Prostate gland (tissue), 2 donors: ENCODE measurements at regions not wholly inside any gene's neighbourhood (a gene's known extent, or its start where the extent isn't known, plus 50 kb on each side); places are given as distances from the start of the nearest gene placed in this dataset.
"Not testable (repeated sequence)": the region's sequence is repeated elsewhere in the genome, so short reads cannot be mapped to it uniquely, and the experiment has no call there.

Experiments
- DNase-seq: peaks from one replicate; pipeline ENCODE4 v3.0.0-alpha.2; 2019; ENCODE audit warnings: low spot score
- H3K27ac ChIP-seq, 2 donors: fragments of 200-600 bp; sonication (generic); 2 replicates each; pipeline ENCODE4 v1.5.1; 2017 to 2019
- H3K27me3 ChIP-seq: fragments of 200-600 bp; sonication (generic); replicated peaks from 2 replicates; pipeline ENCODE4 v1.5.1; 2019; ENCODE audit not compliant: insufficient read depth
- H3K36me3 ChIP-seq, 2 donors: fragments of 200-600 bp; sonication (generic); 1 replicate in 1 of 2; 2 replicates in 1 of 2; pipeline versions ENCODE4 v1.5.1 to v1.8.1; 2017 to 2019
- H3K4me1 ChIP-seq: fragments of 200-600 bp; sonication (generic); replicated peaks from 2 replicates; pipeline ENCODE4 v1.5.1; 2019
- H3K4me3 ChIP-seq, 2 donors: fragments of 200-600 bp; sonication (generic); 2 replicates each; pipeline ENCODE4 v1.5.1; 2017 to 2019
- H3K9me3 ChIP-seq: fragments of 200-600 bp; sonication (generic); 2 replicates; pipeline ENCODE4 v1.5.1; 2017
- POLR2A ChIP-seq: fragments of 450-650 bp; IDR thresholded peaks from one replicate; pipeline ENCODE4 v1.6.1; 2016; ENCODE audit warnings: antibody characterized with exemption, mild to moderate bottlenecking
- POLR2AphosphoS5 ChIP-seq: sonication (generic); formaldehyde crosslinking; IDR thresholded peaks from one replicate; pipeline ENCODE4 v1.6.1; 2017; ENCODE audit warnings: antibody characterized with exemption
- WGBS: methylation state at CpG from one replicate; pipeline ENCODE4 v1.1.5; 2018; 5-methylcytosine and 5-hydroxymethylcytosine counted together
- intact Hi-C: fragments of 100-400 bp; cut with DNase I; formaldehyde crosslinking; loops from one replicate; pipeline ENCODE4 v1.14.2; 2022
- TF ChIP-seq, protein P1 (sequence below), 4 experiments: fragments of 200-600 bp in 2 of 4; fragments of 450-650 bp in 2 of 4; sonication (generic) in 2 of 4; IDR thresholded peaks; 1 replicate in 3 of 4; 2 replicates in 1 of 4; pipeline ENCODE4 v1.5.1; 2016 to 2019; ENCODE audit warnings: antibody characterized with exemption in 4 of 4, mild to moderate bottlenecking in 2 of 4, moderate library complexity in 2 of 4

DNA sequence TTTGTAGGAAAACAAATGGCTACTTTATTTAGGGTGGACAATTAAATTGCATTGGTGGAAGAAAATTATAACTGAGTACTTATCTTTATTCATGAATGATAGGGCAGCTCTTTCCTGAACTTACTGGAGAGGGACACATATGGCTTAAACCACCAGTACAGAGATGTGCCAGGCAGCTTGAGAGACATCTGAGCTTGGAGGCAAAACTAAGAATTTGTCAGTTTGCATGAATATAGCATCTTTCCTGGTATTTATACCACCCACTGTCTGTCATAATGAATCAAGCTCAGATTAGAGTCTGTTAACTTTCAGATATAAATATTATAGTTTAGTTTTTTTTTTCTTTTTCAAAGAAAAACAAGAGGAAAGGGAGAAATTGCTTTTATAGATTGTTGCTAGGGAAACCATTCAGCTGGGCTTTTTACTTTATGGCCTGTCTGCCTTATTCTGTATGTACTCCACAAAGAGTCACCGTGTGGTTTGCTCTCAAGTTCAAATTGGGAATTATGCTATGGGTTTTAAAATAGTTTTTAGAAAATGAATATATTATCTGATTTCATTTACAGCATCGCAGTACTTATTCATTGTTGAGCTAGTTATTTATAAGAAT, 477.0 kb upstream of the CHORDC1 start:
- Histone ChIP-seq H3K9me3 (no peaks in the 10 kb centered on the region), H3K27ac (no peak overlapping the region), H3K4me1 (no peaks in the 10 kb centered on the region), H3K27me3 (no peaks in the 10 kb centered on the region), H3K36me3 (no peaks in the 10 kb centered on the region), H3K4me3 (no peak overlapping the region)
- DNase-seq = no peak
- intact Hi-C loops = no loop called here
- WGBS = 43% methylated on average over 2 of the region's 2 CpGs
- TF ChIP-seq, protein P1, sequence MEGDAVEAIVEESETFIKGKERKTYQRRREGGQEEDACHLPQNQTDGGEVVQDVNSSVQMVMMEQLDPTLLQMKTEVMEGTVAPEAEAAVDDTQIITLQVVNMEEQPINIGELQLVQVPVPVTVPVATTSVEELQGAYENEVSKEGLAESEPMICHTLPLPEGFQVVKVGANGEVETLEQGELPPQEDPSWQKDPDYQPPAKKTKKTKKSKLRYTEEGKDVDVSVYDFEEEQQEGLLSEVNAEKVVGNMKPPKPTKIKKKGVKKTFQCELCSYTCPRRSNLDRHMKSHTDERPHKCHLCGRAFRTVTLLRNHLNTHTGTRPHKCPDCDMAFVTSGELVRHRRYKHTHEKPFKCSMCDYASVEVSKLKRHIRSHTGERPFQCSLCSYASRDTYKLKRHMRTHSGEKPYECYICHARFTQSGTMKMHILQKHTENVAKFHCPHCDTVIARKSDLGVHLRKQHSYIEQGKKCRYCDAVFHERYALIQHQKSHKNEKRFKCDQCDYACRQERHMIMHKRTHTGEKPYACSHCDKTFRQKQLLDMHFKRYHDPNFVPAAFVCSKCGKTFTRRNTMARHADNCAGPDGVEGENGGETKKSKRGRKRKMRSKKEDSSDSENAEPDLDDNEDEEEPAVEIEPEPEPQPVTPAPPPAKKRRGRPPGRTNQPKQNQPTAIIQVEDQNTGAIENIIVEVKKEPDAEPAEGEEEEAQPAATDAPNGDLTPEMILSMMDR (IDR thresholded peaks at IDR 0.05) = no peak

DNA sequence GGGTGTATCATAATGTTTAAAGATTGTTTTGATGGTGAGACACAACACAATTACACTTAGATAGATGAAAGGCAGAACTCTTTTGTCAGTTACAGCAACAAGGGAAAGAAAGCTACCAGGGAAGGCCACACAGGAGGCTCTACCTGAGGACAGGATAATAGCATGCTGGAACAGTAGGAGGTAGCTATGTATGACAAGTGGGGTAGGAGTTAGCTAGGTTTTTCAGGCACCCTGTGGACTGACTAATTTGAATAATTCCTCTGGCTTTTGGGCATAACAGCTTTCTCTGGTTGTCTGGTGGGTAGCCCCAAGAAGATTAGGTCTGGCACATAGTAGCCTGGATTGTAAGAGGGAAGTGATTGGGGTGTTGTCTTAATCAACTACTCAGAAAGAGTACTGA, 475.4 kb upstream of the CHORDC1 start:
- Histone ChIP-seq H3K36me3 (no peaks in the 10 kb centered on the region), H3K4me1 (no peaks in the 10 kb centered on the region), H3K27ac (no peak overlapping the region), H3K27me3 (no peaks in the 10 kb centered on the region), H3K4me3 (no peak overlapping the region), H3K9me3 (no peaks in the 10 kb centered on the region)
- DNase-seq = no peak
- no peak for TF ChIP-seq POLR2AphosphoS5
- intact Hi-C loops = no loop called here

DNA sequence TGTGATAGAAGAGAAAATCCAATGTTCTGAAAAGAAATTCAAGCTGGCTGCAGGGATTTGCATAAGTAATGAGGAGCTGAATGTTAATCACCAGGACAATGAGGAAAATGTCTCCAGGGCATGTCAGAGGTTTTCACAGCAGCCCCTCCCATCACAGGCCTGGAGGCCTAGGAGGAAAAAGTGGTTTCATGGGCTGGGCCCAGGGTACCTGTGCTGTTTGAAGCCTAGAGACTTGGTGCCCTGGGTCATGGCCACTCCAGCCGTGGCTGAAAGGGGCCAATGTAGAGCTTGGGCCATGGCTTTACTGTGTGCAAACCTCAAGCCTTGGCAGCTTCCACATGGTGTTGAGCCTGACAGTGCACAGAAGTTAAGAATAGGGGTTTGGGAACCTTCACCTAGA, 452.6 kb upstream of the CHORDC1 start:
- 100% methylated on average over 1 of the region's 1 CpG for WGBS
- DNase-seq, H3K4me1 ChIP-seq, H3K4me3 ChIP-seq, H3K27ac ChIP-seq, H3K27me3 ChIP-seq, intact Hi-C loops, H3K36me3 ChIP-seq, H3K9me3 ChIP-seq: not testable (repeated sequence)

DNA sequence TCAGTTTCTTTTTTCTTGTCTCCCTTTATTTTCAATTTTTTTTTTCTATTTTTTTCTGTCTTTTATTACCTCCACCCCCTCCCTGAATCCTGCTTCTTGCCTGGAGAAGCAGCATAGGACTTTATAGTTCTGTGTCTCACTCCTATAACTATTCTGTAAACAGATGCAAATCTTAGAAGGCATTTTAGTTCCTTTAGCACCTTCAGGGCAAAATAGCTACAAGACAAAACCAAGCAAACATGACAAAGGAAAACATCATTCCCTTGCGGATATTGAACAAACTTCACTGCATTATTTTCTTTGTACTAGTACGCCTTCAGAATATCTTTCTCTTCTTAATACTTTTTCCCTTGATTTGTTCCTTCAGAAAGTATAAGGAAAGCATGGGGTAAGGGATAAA, 446.2 kb upstream of the CHORDC1 start:
- intact Hi-C loops = no loop called here
- H3K27ac ChIP-seq = no peak overlapping the region
- no peaks in the 10 kb centered on the region for H3K27me3 ChIP-seq
- H3K36me3 ChIP-seq = no peaks in the 10 kb centered on the region
- TF ChIP-seq POLR2A (no peak), POLR2AphosphoS5 (no peak)
- TF ChIP-seq, protein P1 (IDR thresholded peaks at IDR 0.05) = no peak
- no peak overlapping the region for H3K4me3 ChIP-seq
- 50% methylated on average over 2 of the region's 2 CpGs for WGBS
- DNase-seq = no peak
- no peaks in the 10 kb centered on the region for H3K4me1 ChIP-seq
- no peaks in the 10 kb centered on the region for H3K9me3 ChIP-seq

DNA sequence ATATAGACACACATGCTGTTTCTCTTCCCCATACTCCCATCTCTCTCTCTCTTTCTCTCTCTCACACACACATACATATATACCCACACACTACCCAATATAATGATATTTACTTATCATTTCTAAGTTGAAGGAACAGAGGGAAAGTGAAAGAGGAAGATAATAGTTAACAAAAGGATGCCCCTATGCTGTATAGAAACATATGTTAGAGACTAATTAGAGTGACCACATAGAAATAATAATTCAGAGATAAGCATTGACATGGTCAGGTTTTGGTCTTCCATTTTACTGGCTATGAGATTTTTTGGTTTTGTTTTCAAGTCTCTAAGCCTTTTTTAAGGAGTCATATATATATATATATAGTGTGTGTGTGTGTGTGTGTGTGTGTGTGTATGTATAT, 445.7 kb upstream of the CHORDC1 start:
- Histone ChIP-seq H3K4me3 (no peak overlapping the region), H3K4me1 (no peaks in the 10 kb centered on the region), H3K27ac (no peak overlapping the region), H3K36me3 (no peaks in the 10 kb centered on the region), H3K27me3 (no peaks in the 10 kb centered on the region), H3K9me3 (no peaks in the 10 kb centered on the region)
- TF ChIP-seq, protein P1 (IDR thresholded peaks at IDR 0.05) = no peak
- no peak for TF ChIP-seq POLR2AphosphoS5
- TF ChIP-seq POLR2A = no peak
- no peak for DNase-seq
- intact Hi-C loops = no loop called here

DNA sequence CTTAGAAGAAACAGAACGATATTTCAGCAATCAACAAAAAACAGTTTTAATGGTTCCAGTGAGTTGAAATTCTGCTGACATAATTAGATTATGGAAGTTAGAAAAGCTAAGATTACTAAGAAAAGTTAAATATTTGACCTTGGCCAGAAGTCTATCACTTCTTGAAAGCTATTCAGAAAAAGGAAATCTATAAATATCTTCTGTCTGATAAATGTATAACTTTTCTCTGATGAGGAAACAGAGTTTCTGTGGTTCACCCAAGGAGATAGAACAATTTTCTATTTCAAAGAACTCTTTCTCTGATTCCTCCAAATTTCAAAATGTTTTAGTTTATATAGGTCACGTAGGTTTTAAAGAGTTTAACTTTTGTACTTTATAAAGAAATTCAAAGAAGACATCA, 438.4 kb upstream of the CHORDC1 start:
- no peaks in the 10 kb centered on the region for H3K4me1 ChIP-seq
- intact Hi-C loops = no loop called here
- 84% methylated on average over 2 of the region's 2 CpGs for WGBS

More for the DNA sequence above, 438.4 kb upstream of the CHORDC1 start:
- H3K27ac ChIP-seq = no peak overlapping the region
- TF ChIP-seq POLR2A (no peak), POLR2AphosphoS5 (no peak)
- TF ChIP-seq, protein P1 (IDR thresholded peaks at IDR 0.05) = no peak
- H3K4me3 ChIP-seq = no peak overlapping the region
- no peaks in the 10 kb centered on the region for H3K27me3 ChIP-seq
- no peak for DNase-seq
- no peaks in the 10 kb centered on the region for H3K36me3 ChIP-seq
- no peaks in the 10 kb centered on the region for H3K9me3 ChIP-seq
